Activated naive CD4-positive, alpha-beta T cell treated with anti-CD3 and anti-CD28 coated beads for 36 hours (primary cell): ENCODE measurements at regions not wholly inside any gene's neighbourhood (a gene's known extent, or its start where the extent isn't known, plus 50 kb on each side); places are given as distances from the start of the nearest gene placed in this dataset.

Source experiments
- CTCF ChIA-PET: fragments of 350-600 bp; sonication (Branson Sonifier 250); formaldehyde crosslinking; loops from one replicate; lab custom pipeline; 2021; ENCODE audit warnings: antibody characterized with exemption; lab: Charles Lee
- DNase-seq: peaks from one replicate; pipeline ENCODE4 v3.0.0-alpha.2; 2020
- H3K27ac Mint-ChIP-seq: one replicate; pipeline ENCODE4 v1.8.0; 2021; ENCODE audit warnings: mild to moderate bottlenecking, mixed read lengths
- H3K27me3 Mint-ChIP-seq: one replicate; pipeline ENCODE4 v1.8.0; 2021; ENCODE audit warnings: low read depth, mixed read lengths
- H3K36me3 Mint-ChIP-seq: one replicate; pipeline ENCODE4 v1.8.0; 2021; ENCODE audit warnings: low read depth, mixed read lengths
- H3K4me1 Mint-ChIP-seq: one replicate; pipeline ENCODE4 v1.8.0; 2021; ENCODE audit warnings: low read depth, mixed read lengths
- H3K4me3 Mint-ChIP-seq: one replicate; pipeline ENCODE4 v1.8.0; 2021; ENCODE audit warnings: mild to moderate bottlenecking, moderate library complexity, mixed read lengths
- H3K9me3 Mint-ChIP-seq: one replicate; pipeline ENCODE4 v1.8.0; 2021; ENCODE audit warnings: mixed read lengths
- intact Hi-C: fragments of 100-400 bp; cut with micrococcal nuclease; formaldehyde crosslinking; loops from one replicate; pipeline ENCODE4 v1.15.1; 2023

DNA sequence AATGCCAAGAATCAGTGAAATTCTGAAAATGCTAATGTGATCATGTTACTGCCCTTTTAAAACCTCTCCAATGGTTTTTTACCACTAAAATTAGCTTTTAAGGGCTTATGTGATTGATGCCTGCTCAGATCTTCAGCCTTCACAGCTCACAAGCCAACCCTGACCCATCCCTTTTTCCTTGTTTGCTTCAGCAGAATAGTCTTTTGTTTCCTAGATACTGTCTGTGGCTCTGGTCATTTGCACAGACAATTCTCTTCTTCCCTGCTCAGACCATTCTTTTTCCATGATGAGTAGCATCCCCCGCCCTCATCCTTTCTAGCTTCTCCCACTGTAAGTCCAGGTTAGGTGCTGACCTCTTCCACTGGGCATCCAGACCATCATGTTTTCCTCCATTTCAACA lies 164.9 kb upstream of the NT5C1B start:
- no peak for DNase-seq
- H3K27me3 Mint-ChIP-seq: no peaks in the 10 kb centered on the region
- intact Hi-C loops: loop anchor here (5.0 kb wide), 1 partner anchor 1343 kb away; no protein-coding TSS in a partner anchor

DNA sequence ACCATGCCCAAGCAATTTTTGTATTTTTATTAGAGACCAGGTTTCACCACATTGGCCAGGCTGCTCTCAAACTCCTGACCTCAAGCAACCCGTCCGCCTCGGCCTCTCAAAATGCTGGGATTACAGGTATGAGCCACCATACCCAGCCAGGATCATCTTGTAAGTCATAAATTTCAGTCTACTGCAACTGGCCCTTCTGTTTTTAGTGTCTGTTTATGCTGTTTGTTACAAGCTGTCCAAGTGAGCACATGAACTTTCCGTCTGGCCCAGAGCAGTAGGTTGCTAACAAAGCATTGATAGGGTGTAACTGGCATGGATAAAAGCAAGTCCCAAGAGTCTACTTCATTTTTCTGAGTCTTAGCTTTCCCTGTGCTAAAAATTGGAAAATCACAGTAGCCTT lies 164.4 kb upstream of the NT5C1B start:
- no peaks in the 10 kb centered on the region for H3K27me3 Mint-ChIP-seq
- DNase-seq: no peak
- H3K36me3 Mint-ChIP-seq: no peaks in the 10 kb centered on the region
- no peak overlapping the region for H3K27ac Mint-ChIP-seq
- CTCF ChIA-PET: interaction anchor here (2.0 kb wide), 1 partner anchor 234 kb away, joined by 10 read pairs; no protein-coding TSS in a partner anchor
- H3K4me1 Mint-ChIP-seq: no peaks in the 10 kb centered on the region
- no peak overlapping the region for H3K4me3 Mint-ChIP-seq
- intact Hi-C loops: loop anchor here (5.0 kb wide), 1 partner anchor 1344 kb away; no protein-coding TSS in a partner anchor
- H3K9me3 Mint-ChIP-seq: no peaks in the 10 kb centered on the region

More for the DNA sequence above, 164.9 kb upstream of the NT5C1B start:
- Mint-ChIP-seq H3K36me3 (no peaks in the 10 kb centered on the region), H3K4me3 (no peak overlapping the region), H3K4me1 (no peaks in the 10 kb centered on the region), H3K9me3 (no peaks in the 10 kb centered on the region), H3K27ac (no peak overlapping the region)
- CTCF ChIA-PET: interaction anchor here (2.0 kb wide), 1 partner anchor 234 kb away, joined by 10 read pairs; no protein-coding TSS in a partner anchor

DNA sequence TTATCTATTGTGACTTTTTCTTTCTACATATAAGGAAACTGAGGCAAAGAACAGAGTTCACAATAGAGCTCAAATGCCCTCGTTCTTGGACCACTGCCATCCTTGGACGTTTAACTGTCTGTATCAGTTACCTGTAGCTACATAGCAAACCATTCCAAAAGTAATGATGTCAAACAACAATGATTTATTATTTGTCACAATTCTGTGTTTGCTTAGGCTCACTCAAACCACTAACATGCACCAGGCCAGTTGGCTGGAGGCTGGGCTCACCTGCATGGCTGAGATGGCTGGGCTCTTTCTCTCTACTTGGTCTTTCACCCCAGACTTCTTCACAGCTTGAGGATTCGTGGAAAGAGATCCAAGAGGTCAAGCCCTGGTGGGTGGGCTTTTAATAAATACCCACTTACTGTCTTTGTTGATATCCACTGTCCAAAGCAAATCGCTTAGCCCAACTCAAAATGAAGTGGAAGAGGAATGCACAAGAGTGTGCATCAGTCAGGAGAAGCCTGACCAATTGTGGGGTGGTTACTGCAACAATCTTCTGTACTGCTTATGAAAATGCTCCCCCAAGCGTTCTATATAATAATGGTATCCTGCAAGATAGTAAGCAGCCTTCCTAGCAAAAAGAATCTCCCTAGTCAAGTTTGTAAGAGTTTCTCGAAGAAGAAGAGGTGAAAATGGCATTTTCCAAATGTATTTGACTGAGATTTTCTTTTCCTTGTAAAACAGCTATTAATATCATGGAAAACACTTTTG lies 163.5 kb upstream of the NT5C1B start:
- Mint-ChIP-seq H3K36me3 (no peaks in the 10 kb centered on the region), H3K4me1 (no peaks in the 10 kb centered on the region), H3K27me3 (no peaks in the 10 kb centered on the region), H3K27ac (no peak overlapping the region), H3K9me3 (no peaks in the 10 kb centered on the region), H3K4me3 (no peak overlapping the region)
- intact Hi-C loops: loop anchor here (5.0 kb wide), 1 partner anchor 1344 kb away; no protein-coding TSS in a partner anchor
- DNase-seq: no peak
- CTCF ChIA-PET: interaction anchor here (0.8 to 2.0 kb wide), 3 partner anchors 71 to 1112 kb away, joined by 3 to 10 read pairs (median 3); no protein-coding TSS in a partner anchor

DNA sequence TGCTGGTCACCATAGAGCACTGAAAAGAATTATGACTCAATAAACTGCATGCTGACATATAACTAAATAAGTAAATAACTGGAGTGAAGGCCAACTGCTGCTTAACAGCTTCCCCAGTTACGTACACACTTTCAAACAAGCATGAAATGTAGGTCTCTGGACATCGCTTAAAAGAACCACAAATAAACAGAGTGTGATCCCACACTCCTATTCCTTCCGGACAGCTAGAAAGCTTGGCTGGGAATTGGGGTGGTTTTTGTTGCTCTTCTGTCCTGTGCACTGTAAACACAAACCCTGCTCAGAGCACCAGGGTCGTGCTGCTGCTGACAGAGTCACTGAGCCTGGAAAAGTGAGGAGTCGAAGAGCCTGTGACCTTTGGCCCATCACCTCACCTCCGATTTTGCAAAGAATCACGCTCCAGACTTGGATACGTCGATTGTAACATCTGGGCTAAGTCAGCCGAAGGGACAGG lies 162.7 kb upstream of the NT5C1B start:
- no peak for DNase-seq
- Mint-ChIP-seq H3K36me3 (no peaks in the 10 kb centered on the region), H3K27ac (no peak overlapping the region), H3K9me3 (no peaks in the 10 kb centered on the region), H3K27me3 (no peaks in the 10 kb centered on the region), H3K4me3 (no peak overlapping the region), H3K4me1 (no peaks in the 10 kb centered on the region)
- CTCF ChIA-PET: interaction anchor here (0.8 to 1.4 kb wide), 2 partner anchors 72 to 1112 kb away, joined by 3 read pairs; no protein-coding TSS in a partner anchor
- intact Hi-C loops: loop anchor here (5.0 kb wide), 1 partner anchor 1345 kb away; no protein-coding TSS in a partner anchor

DNA sequence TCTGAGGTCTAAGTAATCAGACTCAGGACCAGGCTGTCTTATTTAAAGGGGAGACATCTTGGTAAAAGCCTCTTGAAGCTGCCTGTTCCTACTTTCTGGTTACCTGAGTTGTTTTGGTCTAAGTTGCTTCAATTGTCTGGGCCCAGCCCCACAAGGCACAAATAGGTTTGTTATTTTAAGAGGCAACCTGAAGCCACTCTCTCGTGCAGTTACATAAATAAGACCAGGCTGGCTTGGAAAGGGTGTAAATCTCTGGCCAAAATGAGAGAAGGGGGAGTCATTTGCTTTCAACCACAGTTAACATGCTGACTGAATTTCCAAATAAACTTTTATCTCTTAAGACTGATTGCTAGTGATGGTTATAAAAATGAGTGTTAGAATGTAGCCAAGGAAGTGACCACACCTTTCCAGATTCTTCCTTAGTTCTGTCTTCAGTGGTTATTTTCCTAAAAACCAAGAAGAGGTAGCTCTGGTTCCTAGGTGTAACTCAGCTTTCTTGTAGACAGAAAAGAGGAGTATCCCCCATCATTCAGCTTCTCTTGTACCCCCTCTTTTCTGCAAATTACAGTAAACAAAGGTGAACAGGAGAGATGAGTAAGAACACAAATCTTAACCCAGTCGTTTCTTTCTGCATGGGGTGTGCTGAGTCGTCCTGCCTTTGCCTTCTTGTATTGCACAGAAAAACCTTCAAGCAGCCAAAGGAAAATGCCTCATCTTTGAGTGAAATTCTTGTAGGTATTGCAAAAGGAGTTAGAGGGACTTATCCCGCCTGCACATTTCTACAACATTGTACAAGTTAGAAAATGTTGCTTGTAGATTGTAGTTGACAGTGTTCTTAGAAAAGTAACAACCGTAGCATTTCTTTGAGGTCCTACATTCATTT lies 161.5 kb upstream of the NT5C1B start:
- intact Hi-C loops: loop anchor here (1.0 to 5.0 kb wide), 4 partner anchors 230 to 1346 kb away; no protein-coding TSS in a partner anchor
- no peak for DNase-seq
- CTCF ChIA-PET: interaction anchor here (0.5 to 1.5 kb wide), 8 partner anchors 35 to 972 kb away, joined by 3 to 6 read pairs (median 3); no protein-coding TSS in a partner anchor
- Mint-ChIP-seq H3K4me1 (no peaks in the 10 kb centered on the region), H3K36me3 (no peaks in the 10 kb centered on the region), H3K4me3 (no peak overlapping the region), H3K27ac (no peak overlapping the region), H3K9me3 (no peaks in the 10 kb centered on the region), H3K27me3 (no peaks in the 10 kb centered on the region)

DNA sequence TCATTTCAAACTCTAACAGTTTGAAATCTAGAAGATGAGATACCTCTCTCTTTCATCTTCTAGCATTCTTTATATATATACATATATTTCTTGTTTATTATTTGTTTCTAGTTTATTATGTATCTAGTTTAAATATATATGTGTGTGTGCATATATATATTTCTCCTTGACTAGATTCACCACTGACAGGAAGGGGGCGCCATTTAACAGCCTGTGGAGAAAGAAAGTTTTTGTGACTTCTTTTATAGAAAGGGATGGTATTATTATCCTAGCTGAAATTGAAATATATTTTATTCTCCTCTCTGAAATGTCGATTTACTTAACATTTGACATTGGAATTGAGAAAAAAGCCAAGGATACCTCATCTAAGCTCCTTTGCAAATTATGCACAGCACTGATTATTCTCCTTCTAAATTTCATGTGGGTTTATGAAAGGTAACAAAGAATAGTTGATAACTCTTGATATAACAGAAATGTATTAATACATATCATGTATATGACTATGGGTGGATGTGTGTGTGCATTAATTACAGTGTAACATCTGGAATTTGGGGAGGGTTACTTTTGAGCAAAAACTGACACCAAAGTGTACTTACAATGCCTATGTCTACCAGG lies 160.7 kb upstream of the NT5C1B start:
- Mint-ChIP-seq H3K27ac (no peak overlapping the region), H3K4me3 (no peak overlapping the region), H3K4me1 (no peaks in the 10 kb centered on the region), H3K36me3 (no peaks in the 10 kb centered on the region), H3K27me3 (no peaks in the 10 kb centered on the region), H3K9me3 (no peaks in the 10 kb centered on the region)
- peak; percentile 75 for DNase-seq
- CTCF ChIA-PET: interaction anchor here (0.5 to 1.5 kb wide), 8 partner anchors 36 to 971 kb away, joined by 3 to 6 read pairs (median 3); no protein-coding TSS in a partner anchor
- intact Hi-C loops: loop anchor here (1.0 to 10.0 kb wide), 5 partner anchors 229 to 1347 kb away; no protein-coding TSS in a partner anchor

DNA sequence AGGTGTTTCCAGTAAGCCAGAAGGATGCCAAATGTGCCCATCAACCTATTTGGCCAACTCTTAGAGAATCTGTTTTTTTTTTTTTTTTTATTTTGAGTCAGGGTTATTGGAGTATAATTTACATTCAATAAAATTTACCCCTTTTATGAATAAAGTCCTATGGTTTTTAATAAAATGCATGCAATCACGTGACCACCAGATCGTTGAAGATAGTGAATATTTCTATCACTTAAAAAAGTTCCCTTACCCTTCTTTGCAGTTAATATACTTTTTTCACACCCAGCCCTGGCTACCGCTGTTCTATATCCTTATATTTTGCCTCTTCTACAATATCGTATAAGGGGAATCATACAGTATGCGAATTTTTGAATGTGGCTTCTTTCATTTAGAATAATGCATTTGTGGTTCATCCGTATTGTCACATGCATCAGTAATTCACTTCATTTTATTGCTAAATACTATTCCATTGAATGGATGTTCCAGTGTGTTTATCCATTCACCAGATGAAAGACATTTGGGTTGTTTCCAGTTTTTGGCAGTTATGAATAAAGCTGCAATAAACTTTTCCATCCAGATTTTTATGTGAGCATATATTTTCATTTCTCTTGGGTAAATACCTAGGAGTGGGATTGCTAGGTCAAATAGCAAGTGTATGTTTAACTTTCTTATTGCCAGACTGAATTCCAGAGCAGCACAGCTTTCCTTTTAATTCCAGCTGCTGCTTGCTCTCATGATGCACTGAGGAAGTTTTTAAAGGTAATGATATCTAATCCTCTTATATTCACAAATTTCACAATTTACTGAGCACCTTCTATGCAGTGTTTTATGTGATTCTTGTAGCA lies 156.3 kb upstream of the NT5C1B start:
- Mint-ChIP-seq H3K9me3 (no peaks in the 10 kb centered on the region), H3K4me3 (no peak overlapping the region), H3K36me3 (no peaks in the 10 kb centered on the region), H3K27ac (no peak overlapping the region), H3K27me3 (no peaks in the 10 kb centered on the region), H3K4me1 (no peaks in the 10 kb centered on the region)
- no peak for DNase-seq
- intact Hi-C loops: loop anchor here (10.0 kb wide), 1 partner anchor 311 kb away; no protein-coding TSS in a partner anchor
- CTCF ChIA-PET: interaction anchor here (0.6 kb wide), 1 partner anchor 886 kb away, joined by 3 read pairs; no protein-coding TSS in a partner anchor

DNA sequence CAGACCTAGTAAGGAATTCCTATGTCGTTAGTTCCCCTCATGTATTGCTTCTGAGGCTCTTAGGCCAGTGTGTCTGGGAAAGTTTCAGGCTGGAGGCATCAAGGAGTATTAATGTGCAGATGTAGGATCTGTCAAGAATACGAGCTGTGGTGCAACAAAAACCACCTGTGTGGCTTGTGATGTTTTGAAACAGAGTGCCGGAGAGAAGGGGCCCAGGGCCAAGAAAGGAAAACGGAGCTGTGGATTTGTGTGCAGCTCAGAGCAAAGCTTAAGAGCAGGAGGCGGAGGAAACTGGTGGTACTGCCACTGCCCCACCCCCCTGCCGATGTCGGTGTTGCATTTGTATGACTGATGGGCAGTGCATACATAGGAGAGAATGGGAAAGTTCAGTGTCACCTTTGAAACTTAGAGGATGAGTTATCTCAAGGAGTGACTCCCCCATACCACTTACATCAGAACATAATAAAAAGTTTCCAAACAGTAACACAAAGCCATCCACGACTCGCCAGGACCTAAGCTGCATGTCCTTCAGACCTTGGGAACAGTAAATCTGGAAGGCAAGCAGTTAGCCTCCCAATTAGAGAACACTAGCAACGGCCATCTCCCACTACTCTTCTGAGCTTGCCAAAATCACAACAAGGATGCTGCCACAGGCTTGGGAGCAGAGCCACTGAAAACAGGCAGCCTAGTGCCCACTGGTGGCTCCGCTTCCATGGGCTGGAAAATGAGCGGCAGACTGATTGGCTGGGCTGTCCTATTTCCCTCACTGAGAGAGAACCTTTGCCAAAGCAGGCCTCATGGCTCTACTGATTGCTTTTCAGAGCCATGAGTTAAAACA lies 152.7 kb upstream of the NT5C1B start:
- peaks cover under 1% of the 10 kb centered on the region for H3K9me3 Mint-ChIP-seq
- CTCF ChIA-PET: interaction anchor here (0.9 kb wide), 1 partner anchor 222 kb away, joined by 4 read pairs; no protein-coding TSS in a partner anchor
- no peak overlapping the region for H3K4me3 Mint-ChIP-seq
- no peak overlapping the region for H3K27ac Mint-ChIP-seq
- H3K4me1 Mint-ChIP-seq: no peaks in the 10 kb centered on the region
- no peaks in the 10 kb centered on the region for H3K27me3 Mint-ChIP-seq
- intact Hi-C loops: loop anchor here (10.0 kb wide), 1 partner anchor 307 kb away; no protein-coding TSS in a partner anchor
- no peak for DNase-seq
- H3K36me3 Mint-ChIP-seq: no peaks in the 10 kb centered on the region

DNA sequence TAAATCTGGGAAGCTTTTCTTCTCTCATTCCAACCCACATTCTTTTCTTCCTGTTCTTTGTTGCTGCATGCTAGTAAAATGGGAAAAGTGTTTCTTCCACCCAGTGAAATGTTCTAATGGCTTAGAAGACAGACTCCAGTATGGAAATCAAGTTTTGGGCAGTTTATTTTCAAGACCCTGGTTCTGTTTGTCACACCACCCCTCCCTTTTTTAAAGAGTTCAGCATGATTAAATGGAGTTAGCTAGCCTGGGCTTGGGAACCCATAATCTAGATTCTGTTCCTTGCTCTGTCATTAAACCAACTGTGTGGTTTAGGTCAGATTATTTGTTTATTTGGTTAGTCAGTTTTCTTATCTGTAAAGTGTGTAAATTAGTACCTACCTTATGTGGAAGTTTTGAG lies 151.8 kb upstream of the NT5C1B start:
- intact Hi-C loops: loop anchor here (10.0 kb wide), 1 partner anchor 306 kb away; no protein-coding TSS in a partner anchor
- H3K27ac Mint-ChIP-seq: no peak overlapping the region
- CTCF ChIA-PET: no interaction called here

DNA sequence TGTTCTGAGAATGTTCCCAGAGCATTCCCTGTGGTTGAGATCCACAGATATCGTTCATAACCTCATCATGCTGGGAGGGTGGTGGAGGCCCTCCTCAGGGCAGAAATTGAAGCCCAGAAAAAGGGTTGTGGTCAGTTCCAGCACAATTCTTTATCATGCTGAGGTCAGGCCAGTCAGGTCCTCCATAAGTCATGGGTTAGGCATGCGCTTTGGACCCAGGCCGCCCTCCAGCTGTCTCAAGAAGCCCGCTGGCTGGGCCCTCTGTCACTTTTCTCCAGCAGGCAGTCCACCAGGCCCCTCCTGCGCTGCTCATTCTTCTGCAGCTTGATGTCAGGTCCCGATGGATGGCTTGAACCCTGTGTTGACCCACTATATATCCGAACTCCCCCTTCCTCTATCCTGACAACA lies 151.1 kb upstream of the NT5C1B start:
- CTCF ChIA-PET: no interaction called here
- no peaks in the 10 kb centered on the region for H3K27me3 Mint-ChIP-seq
- H3K4me3 Mint-ChIP-seq: no peak overlapping the region
- DNase-seq: no peak
- intact Hi-C loops: loop anchor here (10.0 kb wide), 1 partner anchor 306 kb away; no protein-coding TSS in a partner anchor
- peaks cover 13% of the 10 kb centered on the region for H3K9me3 Mint-ChIP-seq
- no peaks in the 10 kb centered on the region for H3K4me1 Mint-ChIP-seq
- H3K36me3 Mint-ChIP-seq: peaks cover 2% of the 10 kb centered on the region
- no peak overlapping the region for H3K27ac Mint-ChIP-seq

More for the DNA sequence above, 151.8 kb upstream of the NT5C1B start:
- Mint-ChIP-seq H3K27me3 (no peaks in the 10 kb centered on the region), H3K9me3 (peaks cover 8% of the 10 kb centered on the region), H3K4me1 (no peaks in the 10 kb centered on the region), H3K36me3 (no peaks in the 10 kb centered on the region), H3K4me3 (no peak overlapping the region)
- no peak for DNase-seq
